GM21737 (cell line): ENCODE measurements at regions not wholly inside any gene's neighbourhood (a gene's known extent, or its start where the extent isn't known, plus 50 kb on each side); places are given as distances from the start of the nearest gene placed in this dataset.

Experiments used
- ATAC-seq: cut with Tn5 transposase; IDR thresholded peaks from one replicate; pipeline ENCODE4 v1.9.1; 2021; ENCODE audit warnings: mild to moderate bottlenecking, moderate library complexity; ENCODE audit not compliant: unreplicated experiment

GRCh38 chr18:42683094-42683493 is 432.4 kb downstream of the RIT2 start:
- no peak for ATAC-seq

- ATAC-seq: no peak
Measured at GRCh38 chr18:42689310-42689709, 426.2 kb downstream of the RIT2 start.
